GM23338 (cell line): ENCODE measurements at regions not wholly inside any gene's neighbourhood (a gene's known extent, or its start where the extent isn't known, plus 50 kb on each side); places are given as distances from the start of the nearest gene placed in this dataset.
"Not testable (repeated sequence)": the region's sequence is repeated elsewhere in the genome, so short reads cannot be mapped to it uniquely, and the experiment has no call there.

Experiments used
- EZH2 ChIP-seq: fragments of 200-600 bp; sonication (generic); IDR thresholded peaks from one replicate; pipeline ENCODE4 v1.8.0; 2017; ENCODE audit warnings: antibody characterized with exemption, mild to moderate bottlenecking, low read depth; ENCODE audit not compliant: unreplicated experiment
- TF ChIP-seq, protein P1 (sequence below): IDR thresholded peaks from 2 replicates; pipeline ENCODE4 v1.6.1; 2016; ENCODE audit warnings: antibody characterized with exemption
- TF ChIP-seq, protein P2 (sequence below), 2 experiments: fragments of 200-600 bp in 1 of 2; sonication (generic) in 1 of 2; conservative IDR thresholded peaks; 2 replicates each; pipeline versions ENCODE4 v1.5.1 to v1.6.1; 2016 to 2017; ENCODE audit warnings: antibody characterized with exemption in 2 of 2, low read depth in 2 of 2, mild to moderate bottlenecking in 2 of 2, moderate library complexity in 1 of 2

DNA sequence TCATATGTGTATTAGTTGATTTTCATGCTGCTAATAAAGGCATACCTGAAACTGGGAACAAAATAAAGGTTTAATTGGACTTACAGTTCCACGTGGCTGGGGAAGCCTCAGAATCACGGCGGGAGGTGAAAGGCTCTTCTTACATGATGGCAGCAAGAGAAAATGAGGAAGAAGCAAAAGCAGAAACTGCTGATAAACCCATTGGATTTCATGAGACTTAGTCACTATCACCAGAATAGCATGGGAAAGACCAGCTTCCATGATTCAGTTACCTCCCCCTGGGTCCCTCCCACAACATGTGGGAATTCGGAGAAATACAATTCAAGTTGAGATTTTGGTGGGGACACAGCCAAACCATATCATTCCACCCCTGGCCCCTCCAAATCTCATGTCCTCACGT is 633.4 kb downstream of the MID1IP1 start:
- TF ChIP-seq, protein P1, sequence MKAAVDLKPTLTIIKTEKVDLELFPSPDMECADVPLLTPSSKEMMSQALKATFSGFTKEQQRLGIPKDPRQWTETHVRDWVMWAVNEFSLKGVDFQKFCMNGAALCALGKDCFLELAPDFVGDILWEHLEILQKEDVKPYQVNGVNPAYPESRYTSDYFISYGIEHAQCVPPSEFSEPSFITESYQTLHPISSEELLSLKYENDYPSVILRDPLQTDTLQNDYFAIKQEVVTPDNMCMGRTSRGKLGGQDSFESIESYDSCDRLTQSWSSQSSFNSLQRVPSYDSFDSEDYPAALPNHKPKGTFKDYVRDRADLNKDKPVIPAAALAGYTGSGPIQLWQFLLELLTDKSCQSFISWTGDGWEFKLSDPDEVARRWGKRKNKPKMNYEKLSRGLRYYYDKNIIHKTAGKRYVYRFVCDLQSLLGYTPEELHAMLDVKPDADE = not testable (repeated sequence)
- TF ChIP-seq, protein P2, sequence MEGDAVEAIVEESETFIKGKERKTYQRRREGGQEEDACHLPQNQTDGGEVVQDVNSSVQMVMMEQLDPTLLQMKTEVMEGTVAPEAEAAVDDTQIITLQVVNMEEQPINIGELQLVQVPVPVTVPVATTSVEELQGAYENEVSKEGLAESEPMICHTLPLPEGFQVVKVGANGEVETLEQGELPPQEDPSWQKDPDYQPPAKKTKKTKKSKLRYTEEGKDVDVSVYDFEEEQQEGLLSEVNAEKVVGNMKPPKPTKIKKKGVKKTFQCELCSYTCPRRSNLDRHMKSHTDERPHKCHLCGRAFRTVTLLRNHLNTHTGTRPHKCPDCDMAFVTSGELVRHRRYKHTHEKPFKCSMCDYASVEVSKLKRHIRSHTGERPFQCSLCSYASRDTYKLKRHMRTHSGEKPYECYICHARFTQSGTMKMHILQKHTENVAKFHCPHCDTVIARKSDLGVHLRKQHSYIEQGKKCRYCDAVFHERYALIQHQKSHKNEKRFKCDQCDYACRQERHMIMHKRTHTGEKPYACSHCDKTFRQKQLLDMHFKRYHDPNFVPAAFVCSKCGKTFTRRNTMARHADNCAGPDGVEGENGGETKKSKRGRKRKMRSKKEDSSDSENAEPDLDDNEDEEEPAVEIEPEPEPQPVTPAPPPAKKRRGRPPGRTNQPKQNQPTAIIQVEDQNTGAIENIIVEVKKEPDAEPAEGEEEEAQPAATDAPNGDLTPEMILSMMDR (conservative IDR thresholded peaks at IDR 0.05; ENCODE audit: low read depth in 2 of 2) = not testable (repeated sequence)
- not testable (repeated sequence) for TF ChIP-seq EZH2
